ENCODE measurements at regions not wholly inside any gene's neighbourhood (a gene's known extent, or its start where the extent isn't known, plus 50 kb on each side); places are given as distances from the start of the nearest gene placed in this dataset.
"Not testable (repeated sequence)": the region's sequence is repeated elsewhere in the genome, so short reads cannot be mapped to it uniquely, and the experiment has no call there.

- TF ChIP-seq CTCF, POLR2A (IDR thresholded peaks at IDR 0.05): not testable (repeated sequence)
Observed at GRCh38 chr21:6120863-6121262, 4400.5 kb upstream of the TPTE start.
